GM18868 (cell line): ENCODE measurements at regions not wholly inside any gene's neighbourhood (a gene's known extent, or its start where the extent isn't known, plus 50 kb on each side); places are given as distances from the start of the nearest gene placed in this dataset.
"Not testable (repeated sequence)": the region's sequence is repeated elsewhere in the genome, so short reads cannot be mapped to it uniquely, and the experiment has no call there.

ENCODE experiments used
- ATAC-seq: cut with Tn5 transposase; IDR thresholded peaks from one replicate; pipeline ENCODE4 v1.9.1; 2021; ENCODE audit warnings: mild to moderate bottlenecking, moderate library complexity; ENCODE audit not compliant: unreplicated experiment

DNA sequence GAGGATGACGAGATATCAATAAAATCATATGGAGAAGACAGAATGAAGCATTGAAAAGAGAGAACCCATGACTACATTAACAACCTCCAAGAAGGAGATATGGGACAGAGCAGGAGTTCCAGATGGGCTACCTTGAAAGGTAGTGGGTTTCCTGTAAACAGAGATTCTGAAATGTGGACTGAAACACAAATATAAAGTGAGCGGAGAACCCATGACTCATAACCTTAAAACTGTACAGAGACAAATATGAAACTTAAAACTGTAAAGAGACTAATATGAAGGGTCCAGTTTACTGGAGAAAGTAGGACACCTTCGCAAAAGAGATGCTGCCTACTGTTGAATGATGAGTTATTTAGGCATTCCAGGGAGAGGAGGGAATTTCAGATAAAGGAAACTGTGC is 383.7 kb downstream of the CAAP1 start:
- ATAC-seq = no peak

DNA sequence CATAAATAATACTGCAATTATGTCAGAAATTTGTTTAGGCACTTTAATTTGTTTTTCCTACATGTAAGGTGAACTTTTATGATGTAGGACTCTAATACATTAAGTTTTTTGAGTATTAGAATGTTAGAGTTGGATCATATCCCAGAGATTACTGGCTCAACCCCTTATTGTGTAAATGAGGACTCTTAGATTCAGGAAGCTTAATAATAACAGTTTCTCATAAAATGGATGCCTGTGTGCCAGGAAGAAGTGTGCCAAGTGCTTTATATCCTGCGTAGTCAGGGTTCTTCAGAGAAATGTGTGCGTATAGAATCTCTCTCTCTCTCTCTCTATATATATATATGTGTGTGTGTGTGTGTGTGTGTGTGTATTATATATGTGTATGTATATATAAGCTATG is 388.5 kb downstream of the CAAP1 start:
- no peak for ATAC-seq

DNA sequence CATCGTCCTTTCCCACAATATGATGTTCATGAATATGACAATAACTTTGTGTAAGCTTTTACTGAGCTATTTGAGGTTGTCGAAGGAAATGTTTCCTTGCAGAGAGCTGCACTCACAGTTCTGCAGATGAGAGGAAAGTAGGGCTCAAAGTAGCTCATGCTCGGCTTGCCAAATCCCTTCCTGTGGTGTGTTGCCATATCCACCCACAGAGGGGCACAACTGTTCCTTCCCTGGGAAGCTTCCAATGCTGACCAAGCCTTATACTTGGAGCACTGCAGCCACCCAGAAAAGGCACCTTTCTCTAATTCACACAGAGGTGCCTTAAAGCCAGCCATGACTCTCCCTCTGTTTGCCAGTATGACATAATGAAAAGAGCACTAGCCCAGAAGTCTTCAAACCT is 390.3 kb downstream of the CAAP1 start:
- no peak for ATAC-seq

DNA sequence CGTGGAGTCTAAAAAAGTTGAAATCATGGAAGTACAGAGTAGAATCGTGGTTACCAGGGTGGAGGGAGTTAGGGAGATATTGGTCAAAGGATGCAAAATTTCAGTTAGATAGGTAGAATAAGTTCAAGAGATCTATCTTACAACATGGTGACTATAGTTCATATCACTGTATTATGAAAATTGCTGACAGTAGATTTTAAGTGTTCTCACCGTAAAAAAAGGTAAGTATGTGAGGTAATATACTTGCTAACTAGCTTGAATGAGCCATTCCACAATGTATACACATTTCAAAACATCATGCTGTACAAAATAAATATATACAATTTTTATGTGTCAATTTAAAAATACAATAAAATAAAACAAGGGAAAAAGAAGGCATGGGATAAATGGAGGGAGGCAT is 392.1 kb downstream of the CAAP1 start:
- no peak for ATAC-seq

DNA sequence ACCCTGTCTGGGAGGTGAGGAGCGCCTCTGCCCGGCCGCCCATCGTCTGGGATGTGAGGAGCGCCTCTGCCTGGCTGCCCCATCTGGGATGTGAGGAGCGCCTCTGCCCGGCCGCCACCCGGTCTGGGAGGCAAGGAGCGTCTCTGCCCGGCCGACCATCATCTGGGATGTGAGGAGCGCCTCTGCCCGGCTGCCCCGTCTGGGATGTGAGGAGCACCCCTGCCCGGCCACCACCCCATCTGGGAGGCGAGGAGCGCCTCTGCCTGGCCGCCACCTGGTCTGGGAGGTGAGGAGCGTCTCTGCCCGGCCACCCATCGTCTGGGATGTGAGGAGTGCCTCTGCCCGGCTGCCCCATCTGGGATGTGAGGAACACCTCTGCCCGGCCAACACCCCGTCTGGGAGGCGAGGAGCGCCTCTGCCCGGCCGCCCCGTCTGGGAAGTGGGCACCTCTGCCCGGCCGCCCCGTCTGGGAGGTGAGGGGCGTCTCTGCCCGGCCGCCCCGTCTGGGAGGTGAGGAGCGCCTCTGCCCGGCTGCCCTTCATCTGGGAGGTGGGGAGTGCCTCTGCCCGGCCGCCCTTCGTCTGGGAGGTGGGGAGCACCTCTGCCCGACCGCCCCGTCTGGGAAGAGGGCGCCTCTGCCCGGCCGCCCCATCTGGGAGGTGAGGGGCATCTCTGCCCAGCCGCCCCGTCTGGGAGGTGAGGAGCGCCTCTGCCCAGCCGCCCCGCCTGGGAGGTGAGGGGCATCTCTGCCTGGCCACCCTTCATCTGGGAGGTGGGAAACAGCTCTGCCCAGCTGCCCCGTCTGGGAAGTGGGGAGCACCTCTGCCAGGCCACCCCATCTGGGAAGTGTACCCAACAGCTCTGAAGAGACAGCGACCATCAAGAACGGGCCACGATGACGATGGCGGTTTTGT is 399.7 kb downstream of the CAAP1 start:
- not testable (repeated sequence) for ATAC-seq

DNA sequence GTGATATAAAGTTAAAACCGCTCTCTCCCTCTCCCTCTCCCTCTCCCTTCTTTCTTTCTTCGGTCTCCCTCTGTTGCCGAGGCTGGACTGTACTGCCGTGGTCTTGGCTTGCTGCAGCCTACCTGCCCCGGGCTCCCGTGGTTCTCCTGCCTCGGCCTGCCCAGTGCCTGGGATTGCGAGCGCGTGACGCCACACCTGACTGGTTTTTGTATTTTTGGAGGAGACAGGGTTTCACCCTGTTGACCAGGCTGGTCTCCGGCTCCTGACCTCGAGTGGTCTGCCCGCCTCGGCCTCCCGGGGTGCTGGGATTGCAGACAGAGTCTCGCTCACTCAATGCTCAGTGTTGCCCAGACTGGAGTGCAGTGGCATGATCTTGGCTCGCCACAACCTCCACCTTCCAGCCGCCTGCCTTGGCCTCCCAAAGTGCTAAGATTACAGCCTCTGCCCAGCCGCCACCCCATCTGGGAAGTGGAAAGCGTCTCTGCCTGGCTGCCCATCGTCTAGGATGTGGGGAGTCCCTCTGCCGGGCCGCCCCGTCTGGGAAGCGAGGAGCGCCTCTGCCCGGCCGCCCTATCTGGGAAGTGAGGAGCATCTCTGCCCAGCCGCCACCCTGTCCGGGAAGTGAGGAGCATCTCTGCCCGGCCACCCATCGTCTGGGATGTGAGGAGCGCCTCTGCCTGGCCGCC is 400.5 kb downstream of the CAAP1 start:
- not testable (repeated sequence) for ATAC-seq

DNA sequence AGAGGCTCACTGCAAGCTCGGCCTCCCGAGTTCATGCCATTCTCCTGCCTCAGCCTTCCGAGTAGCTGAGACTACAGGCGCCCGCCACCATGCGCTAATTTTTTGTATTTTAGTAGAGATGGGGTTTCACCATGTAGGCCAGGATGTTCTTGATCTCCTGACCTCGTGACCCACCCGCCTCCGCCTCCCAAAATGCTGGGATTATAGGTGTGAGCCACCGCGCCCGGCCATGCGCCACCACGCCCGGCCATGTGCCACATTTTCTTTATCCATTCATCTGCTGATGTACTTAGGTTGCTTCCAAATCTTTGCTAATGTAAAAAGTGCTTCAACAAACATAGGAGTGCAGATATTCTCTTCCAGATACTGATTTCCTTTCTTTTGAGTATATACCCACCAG is 408.6 kb downstream of the CAAP1 start:
- ATAC-seq = no peak

DNA sequence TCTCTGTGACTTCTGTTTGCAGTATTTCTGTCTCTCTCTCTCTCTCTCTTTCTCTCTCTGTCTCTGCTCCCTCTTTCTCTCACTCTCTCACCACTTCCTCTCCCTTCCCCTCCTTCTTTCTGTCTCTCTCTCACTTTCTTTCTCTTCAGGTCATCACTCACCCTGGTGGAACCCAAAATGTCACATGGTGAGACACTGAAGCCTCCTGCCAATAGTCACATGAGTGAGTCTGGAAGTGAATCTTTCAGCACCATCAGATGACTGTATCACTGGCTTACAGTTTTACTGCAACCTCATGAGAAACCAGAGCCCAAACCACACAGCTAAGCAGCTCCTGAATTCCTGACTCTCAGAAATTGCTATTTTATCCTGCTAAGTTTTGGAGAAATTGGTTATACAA is 414.6 kb downstream of the CAAP1 start:
- ATAC-seq = no peak

DNA sequence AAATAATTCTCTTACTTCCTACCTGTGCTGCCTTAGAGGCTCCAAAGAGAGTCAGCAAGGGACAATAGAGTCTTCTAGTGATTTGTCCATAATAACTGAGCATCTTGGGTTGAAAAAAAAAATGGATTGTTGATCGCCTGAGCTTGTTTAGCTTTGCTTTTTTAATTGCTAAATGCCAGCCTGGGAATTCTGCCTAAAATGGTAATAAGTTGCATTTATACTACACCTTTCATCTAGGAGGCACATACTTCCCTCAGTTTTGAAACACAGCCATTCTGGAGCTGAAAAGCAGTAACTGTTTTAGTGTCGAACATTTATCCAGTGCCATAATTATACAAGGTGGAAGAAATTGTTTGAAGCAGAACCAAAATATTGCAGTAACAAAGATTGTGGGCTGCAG is 421.3 kb downstream of the CAAP1 start:
- no peak for ATAC-seq

DNA sequence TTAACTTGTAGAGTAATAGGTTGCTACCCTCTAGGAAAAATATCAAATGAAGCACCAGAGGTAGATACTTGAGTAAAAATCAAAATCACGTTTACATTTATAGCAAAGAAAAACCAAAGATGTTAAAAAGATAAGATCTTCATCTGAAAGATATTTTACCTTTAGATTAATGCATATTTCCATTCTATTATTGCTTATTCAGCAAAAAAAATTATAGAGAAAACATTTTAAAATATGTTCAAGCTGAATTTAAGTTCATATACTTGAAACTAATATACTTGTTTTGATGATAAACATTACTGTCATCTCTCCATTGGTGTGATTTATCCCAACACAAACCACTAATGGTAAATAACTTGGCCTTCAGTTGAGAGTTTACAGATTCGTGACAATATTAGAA is 422.3 kb downstream of the CAAP1 start:
- no peak for ATAC-seq

DNA sequence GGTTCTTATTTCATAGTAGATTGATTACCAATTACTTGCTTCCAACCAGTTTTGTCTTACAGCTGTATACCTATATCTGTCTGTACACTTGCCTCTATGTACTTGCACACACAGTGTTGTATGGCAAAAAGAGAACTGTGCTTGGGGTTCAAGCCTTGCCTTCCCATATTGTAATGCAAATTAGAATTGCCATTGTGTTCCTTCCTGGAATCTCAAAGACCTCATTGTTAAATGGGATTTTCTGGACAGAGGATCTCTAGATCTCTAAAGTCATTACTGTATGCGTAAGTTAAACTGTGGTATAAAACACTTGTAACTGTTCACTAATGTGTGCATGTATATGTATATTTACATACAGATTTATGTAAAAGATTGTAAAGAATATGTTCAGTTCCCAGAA is 428.8 kb downstream of the CAAP1 start:
- ATAC-seq = no peak

DNA sequence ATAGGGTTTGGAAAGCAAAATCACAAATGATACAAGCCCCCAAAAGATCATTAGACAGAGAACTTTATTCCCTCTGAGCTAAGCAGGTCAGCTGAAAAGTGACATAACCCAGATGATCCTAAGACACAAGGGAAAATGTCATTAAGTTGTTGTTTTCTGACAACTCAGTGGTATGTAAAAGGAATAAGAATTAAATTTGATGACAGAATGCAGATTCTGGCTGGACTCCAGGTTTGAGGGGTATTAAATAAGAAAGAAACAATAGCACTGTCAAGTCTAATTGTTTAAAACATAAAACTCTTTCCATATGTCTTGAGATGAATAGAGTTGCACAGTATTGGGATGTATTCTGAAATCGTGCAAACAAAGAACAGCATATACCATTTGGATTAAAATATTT is 429.9 kb downstream of the CAAP1 start:
- ATAC-seq = no peak

DNA sequence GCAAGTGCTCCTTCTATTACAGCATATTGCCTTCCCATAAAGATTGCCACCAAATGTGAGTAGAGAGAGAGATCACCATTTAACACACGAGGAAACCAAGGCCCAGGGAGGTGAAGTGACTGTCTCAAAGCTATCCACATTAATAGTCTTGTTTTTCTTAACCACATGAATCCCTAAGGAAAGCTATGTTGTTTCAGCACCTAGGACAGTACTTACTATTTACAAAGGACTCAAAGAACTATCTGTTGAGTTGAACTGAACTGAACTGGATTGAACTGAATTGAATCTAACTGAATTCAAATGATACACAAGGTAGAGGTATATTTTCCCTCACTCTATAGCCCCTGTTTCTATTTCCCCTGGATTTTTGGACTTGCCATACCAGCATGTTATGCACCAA is 430.4 kb downstream of the CAAP1 start:
- no peak for ATAC-seq

DNA sequence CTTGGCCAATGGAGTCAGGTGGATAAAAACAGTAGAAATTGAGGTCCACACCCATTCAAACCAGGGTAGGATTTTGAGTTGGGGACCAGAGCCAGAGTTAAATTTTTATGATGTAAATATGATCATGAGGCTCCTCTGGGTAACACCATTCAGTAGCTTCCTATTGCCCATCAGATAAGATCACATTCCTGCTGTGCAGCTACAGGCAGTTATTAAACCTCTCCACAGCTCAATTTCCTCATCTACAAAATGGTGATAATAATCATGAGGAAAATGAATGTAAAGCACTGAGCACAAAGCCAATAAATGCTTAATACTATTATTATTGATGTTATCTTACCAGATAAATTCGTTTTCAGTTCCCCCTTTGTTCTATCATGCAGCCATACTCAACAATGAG is 432.0 kb downstream of the CAAP1 start:
- no peak for ATAC-seq

DNA sequence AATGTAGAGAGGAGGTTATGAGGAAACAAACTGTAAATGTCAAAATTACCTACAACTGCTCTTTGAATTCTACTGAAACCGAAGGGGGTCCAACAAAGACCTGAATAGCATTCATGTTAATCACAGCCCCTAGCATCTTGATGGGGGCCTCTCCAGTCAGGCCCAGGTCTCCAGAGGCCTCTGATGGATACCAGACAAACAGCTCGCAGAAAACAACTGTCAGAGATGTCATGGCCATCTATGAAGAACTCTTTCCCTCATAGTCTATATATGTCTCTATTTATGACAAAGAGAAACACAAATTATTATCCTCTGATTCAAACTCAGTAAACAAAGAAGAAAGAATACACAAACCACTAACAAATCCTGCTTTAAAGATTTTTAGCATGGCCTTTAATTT is 432.6 kb downstream of the CAAP1 start:
- no peak for ATAC-seq

DNA sequence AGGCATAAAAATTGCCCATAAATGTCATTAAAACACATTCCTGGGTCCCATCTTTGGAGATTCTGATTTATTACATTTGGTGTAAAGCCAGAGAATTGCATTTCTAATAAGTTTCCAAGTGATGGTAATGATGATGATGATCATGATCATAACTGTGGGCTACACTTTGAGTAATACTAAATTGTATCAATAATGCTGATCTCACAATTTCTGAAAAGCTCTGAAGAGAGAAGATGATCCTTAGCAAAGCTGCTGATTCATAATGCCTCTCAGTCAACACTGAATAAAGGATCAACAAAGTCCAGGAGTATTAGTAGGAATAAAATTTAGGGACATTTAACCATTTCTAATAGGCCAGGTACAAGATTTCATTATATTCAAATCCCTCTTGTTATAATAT is 434.5 kb downstream of the CAAP1 start:
- ATAC-seq = no peak

DNA sequence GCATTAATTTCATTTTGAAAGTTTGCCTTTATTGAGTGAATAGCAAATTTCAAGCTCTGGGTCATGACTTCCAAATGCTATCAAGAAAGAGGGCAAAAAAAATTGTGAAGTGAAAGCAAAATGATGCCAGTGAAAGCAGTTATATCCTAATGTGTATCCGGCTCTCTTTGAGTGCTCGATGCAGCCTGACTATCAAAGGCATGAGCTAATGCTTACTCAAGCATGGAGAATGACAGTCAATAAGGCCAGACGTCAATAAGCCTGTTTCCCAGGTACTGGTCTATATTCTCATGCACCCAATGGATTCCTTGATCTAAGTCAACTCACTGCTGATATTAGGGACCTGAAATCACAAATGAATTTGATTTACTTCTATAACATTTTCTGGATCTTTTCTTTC is 435.5 kb downstream of the CAAP1 start:
- no peak for ATAC-seq

DNA sequence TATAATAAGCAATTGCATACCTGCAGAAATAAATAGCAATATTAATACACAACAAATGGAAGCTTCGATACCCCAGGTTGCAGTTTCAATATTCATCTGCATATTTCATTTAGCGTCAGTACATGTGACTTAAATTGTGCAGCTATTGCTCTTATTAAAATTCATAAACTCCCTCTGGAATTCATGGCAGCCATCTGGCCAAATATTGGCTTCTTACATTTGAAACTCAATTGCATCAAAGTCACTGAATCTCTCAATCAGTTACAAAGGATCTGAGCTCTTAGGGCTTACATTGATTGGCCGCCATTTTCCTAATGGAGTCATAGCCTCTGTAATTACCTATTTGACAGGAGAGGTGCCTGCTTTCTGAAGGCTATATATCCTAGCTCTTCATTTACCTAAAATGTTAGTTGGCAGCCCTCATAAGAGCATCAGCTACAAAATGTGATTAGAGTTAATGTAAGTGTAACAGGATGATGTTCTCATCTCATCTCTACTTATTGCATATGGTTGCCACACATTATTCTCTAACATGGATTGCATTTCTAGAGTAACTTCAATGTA is 453.5 kb downstream of the CAAP1 start:
- no peak for ATAC-seq

DNA sequence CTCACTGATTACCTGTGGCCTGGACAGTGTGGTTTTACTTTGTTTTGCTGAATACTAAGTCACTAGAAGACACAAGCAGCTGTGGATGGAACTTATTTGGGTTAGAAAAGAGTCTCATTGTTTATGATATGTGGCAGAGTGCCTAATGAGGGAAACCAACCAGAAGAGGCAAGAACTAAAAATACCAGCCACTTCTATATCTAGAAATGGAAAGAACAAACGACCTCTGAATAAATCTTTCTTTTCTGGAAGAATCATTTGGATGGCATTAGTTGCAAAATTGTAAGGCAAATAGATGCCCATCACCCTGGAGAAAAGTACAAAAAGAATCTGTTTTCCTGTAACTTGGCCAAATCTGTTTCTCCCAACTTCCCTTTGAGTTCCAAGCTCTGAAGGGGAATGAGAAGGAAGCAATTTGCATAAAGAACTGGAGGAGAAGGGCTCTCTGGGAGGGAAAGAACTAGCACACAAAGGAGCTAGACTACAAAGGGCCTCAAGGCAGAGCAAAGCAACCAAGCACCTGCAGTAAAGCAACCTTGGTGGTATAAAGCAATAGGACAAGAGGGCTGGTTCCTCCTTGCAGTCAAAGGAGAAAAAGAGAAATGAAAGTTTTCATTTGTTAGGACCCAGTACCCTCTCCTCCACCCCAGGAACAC is 455.4 kb downstream of the CAAP1 start:
- ATAC-seq = no peak

DNA sequence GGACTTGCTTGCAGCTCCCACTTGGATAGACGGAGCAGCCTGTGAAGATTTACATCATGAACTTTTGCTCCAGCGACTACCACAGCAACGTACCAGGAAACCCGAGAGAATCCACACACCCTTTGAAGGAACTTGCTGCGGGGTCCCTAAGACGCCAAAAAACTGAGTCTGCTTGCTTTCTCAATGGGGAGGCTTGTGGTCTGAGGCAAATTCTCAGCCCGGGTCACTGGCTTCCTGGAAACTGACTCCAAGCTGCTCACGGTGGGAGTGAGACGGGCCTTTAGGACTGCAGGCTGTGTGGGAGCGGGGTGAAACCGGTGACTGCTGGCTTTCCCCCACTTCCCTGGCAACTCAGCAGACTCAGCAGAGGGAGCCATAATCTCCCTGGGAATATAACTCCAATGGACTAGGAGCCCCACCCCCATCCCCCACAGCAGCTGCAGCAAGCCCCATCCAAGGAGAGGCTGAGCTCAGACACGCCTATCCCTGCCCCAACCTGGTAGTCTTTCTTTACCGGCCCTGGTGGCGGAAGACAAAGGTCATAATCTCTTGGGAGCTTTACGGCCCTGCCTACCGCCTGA is 466.0 kb downstream of the CAAP1 start:
- no peak for ATAC-seq

DNA sequence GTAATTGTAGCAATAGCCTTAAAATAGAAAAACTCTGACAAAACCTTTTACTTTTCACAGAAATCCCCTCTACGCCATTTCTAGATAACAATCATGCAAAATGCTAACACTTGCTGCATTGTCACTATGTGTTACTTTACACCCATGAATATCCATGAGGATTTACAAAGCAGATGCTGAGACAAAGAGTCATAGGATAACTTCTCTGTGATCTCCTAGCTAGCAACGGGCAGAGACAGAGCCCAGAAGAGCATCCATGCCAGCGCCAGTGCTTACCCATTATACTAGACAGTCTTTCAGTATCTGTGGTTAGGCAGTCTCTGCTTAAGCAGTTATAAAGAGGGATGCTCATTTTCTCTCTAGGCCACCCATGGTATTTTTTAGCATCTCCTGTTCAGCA is 474.1 kb downstream of the CAAP1 start:
- no peak for ATAC-seq
